NCI-H2227 (cell line): ENCODE measurements at regions not wholly inside any gene's neighbourhood (a gene's known extent, or its start where the extent isn't known, plus 50 kb on each side); places are given as distances from the start of the nearest gene placed in this dataset.

Experiments used
- DNase-seq: peaks from one replicate; lab custom pipeline; 2025; ENCODE audit not compliant: unreplicated experiment; lab: John Stamatoyannopoulos, UW

- DNase-seq: peak; percentile 65
Measured at GRCh38 chr10:113252650-113253618, 299.9 kb upstream of the HABP2 start.

DNA sequence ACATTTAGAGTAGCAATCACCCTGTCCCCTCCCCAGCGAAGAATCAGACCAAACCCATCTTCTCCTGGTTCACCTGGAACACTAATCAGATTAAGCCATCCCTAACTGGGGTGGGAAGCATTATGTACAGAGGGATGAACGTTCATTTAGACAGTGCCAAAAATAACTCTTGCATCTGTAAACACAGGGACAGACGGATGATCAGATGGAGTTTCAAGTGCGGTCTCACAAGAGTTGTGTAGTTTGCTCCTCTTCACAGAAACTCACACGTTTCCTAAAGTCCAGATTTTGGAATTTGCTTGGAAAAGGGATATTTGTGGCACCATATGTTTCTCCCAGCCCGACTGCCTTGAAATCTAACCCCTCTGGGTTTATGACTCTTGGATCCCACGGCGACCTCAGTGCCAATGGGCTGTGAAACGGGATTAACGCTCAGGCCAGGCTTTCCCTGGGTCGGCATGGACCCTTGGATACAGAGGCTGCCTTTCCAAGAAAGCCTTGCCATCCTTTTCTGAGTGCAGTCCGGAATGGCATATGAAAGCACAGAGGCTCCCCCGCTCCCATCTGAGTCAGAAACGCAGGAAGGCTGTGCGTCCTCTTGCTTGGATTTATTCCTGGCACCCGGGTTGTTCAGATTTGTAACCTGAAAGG lies 293.2 kb upstream of the HABP2 start:
- DNase-seq: no peak

DNA sequence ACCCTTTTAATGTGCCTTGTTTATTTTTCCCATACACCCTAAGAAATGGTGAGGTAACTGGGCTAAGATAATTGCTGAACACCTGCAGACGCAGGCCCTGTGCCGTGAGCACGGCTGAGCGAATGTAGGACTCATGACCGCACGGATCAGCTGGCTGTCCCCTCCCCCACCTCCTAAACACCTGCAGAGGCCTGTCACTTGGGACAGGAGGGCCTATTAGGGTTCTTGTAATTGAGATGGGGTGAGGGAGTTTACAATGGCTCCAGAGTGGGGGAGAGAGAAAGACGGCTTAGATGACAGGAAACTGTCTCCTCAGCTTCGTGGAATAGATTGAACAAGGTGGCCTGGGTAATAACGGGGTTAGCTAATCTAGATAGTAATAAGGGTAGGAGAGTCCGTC lies 291.7 kb upstream of the HABP2 start:
- no peak for DNase-seq

GRCh38 chr10:113261611-113262091 lies 291.2 kb upstream of the HABP2 start:
- DNase-seq: no peak

DNA sequence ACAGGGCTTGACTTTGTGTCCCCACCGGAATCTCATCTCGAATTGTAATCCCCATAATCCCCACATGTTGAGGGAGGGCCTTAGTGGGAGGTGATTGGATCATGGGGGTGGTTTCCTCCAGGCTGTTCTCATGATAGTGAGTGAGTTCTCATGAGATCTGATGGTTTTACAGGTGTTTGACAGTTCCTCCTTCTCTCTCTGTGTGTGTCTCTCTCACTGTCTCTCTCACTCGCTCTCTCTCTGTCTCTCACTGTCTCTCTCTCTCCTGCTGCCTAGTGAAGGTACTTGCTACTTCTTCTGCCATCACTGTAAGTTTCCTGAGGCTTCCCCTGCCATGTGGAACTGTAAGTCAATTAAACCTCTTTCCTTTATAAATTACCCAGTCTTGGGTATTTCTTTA lies 289.8 kb upstream of the HABP2 start:
- DNase-seq: no peak

DNA sequence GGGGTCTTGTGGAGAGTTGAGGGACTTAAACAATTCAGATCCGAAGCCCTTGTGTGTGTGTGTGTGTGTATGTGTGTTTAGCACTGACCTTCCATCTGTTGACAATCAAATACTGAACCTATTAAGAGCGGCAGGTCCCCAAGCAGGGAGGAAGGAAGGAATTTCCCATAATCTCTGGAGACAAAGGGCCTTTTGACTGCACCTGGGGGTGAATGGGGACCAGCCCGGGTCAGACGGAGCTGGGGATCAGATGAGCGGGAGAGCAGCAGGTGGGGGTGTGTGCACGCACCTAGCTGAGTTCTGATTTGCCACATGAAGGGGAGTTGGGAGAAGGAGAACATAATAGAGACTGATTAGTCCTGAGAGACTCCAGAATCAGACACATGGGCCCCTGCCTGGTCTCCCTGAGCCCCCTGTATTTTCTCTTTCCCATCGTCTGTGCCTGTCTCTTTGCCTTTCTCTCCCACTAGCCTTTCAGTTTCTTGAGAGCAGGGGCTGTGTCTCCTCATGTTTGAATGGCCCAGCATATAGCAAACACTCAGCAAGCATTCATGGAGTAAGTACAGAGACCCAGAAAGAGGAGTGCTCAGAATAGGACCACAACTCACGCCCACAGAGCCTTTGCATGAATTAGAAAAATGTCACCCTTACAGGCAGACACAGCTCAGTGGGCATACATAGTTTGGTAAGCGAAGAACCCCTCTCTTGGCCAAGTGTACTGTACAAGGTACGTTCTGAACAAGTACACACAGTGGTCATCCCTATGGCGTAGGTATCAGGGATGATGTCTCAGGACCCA lies 288.3 kb upstream of the HABP2 start:
- DNase-seq: no peak

DNA sequence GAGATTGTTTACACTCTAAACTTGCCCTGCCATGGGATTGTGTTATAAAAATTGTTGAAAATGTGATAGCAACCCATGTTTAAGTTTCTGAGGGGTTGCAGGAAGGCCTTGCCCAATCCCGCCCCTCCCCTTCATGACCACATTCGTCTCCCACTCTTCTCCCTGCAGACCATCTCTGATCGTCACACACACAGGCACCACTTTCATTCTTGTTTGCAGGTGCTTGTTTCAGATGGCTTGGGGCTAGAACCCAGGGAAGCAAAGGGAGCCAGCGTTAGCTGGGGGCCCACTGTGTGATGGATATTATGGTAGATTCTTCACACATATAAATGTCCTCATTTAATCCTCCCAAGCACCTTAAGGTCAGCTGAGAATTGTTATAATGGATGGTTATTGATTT lies 286.7 kb upstream of the HABP2 start:
- no peak for DNase-seq

GRCh38 chr10:113267619-113268562 lies 285.0 kb upstream of the HABP2 start:
- DNase-seq: no peak

DNA sequence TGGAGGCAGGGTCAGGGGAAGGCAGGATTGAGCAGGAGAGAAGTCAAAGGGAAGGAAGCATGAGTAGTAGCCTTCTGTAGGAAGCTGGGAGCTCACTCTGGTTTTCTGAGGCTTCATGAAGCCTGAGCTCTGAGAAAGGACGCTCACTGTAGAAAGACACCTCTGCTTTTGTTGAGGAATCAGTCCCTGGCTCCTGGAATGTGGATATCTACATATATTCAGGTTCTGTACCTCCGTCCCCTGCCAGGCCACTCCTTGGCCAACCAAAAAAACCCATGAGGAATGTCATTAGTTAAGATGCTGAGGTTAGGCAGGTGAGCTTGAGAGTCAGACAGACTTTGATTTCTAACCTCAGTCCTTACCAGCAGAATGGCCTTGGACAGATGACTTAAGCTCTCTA lies 283.5 kb upstream of the HABP2 start:
- DNase-seq: no peak

DNA sequence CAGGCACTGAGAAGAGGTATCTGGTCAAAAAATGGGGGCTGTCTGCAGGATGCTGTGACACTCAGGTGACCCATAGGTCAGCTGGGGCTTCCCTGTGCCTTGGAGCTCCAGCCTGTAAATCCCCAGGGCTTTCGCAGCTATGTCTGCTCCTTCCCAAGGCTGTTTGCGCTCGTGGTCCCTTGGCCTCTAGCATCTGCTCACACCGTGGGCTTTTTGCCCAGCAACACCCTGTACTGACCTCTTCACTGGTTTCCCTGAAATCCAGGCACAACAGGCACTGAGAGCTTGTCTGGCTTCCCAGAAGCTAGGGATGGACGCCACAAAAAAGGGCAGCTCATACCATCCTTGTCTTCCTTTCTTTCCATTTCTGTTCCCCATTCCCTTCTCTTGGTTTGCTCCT lies 280.3 kb upstream of the HABP2 start:
- no peak for DNase-seq

DNA sequence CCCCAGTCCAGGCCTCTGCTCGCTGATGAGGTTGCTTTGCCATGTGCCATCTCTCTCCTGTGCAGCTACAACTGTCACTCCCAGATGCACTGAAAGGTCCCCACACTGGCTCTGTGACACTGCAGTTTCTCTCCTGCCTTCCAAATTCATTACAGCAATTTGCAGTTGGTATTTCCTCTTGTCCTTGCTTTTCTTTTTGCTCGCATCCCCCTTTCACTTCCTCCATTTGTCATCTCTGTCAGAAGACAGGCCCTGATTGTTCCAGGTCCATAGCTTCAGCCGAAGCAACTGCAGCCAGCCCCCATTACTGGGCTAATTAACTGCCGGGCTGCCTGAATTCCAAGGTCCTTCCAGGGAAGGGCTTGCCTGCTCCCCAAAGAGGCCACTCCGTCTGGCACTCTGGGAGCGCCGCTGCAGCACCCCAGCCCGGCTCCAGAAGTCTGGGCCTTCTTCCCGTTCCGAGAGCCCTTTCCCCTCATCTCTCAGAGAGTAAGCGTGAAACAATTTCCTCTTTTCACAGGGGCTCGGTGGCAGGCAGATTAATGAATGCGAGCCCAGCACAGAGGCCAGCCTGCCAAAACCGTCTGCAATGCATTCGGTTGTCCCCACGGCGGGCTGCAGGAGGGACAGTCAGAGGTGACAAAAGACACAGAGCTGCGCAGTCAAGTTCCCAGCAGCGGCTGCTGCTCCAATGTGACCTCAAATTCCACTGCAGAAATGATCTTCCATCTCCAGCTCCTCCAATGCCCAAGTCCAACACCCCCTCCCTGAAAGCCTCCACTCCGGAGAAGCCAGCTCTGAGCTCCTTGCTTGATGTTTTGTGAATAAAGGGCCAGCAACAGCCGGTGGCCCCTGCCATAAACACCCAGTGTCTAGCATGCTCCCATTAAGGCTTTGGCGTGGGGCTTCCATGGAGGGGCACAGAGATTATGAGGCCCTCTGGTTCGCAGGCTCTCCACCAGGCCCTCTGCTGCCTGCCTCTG lies 279.4 kb upstream of the HABP2 start:
- no peak for DNase-seq

DNA sequence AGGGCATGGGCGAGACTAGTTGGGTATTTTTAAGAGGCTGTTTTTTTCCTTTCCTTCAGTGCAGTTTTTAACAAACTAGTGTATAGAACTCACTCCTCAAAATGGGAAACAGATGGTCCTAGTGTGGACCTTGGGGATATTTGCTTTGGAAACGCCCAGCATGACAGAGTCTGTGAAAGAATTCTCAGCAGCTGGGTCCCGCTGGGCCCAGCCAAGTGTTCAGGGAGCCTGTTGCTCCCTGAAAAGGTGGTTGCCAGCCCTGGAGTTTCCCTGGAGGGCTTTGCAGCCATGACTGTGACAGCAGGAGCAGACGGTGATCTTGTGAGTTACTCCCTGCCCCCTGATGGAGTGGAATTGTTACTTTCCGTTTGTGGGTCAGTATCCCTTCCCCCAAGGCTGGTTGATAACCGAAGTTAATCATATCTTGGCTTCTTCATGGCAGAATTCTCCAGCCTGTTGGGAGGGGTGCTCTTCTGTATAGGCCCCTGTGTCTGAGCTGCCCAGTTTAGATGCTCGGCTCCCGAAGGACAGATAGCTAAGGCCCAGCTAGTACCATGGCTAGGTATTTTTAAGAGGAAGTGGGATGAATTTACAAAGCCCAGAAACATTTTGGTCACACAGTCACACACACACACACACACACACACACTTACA lies 278.6 kb upstream of the HABP2 start:
- DNase-seq: no peak

DNA sequence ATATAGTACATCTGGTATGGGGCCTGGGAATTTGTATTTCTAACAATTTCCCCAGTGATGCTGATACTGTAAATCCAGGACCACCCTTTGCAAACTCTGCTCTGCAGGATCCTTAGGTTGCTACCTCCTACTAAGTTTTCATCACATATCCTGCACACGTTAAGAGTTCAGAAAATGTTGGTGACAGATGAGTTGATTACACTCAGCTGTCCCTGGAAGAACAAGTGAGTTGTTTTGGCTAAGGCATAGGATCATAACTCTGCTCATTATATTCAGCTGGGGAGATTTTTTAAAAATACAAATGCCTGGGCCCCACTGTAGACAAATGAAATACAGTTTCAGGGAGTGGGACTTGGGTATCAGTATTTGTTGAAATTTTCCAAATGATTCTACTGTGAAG lies 274.6 kb upstream of the HABP2 start:
- DNase-seq: no peak

GRCh38 chr10:113278664-113279063 lies 274.2 kb upstream of the HABP2 start:
- no peak for DNase-seq

DNA sequence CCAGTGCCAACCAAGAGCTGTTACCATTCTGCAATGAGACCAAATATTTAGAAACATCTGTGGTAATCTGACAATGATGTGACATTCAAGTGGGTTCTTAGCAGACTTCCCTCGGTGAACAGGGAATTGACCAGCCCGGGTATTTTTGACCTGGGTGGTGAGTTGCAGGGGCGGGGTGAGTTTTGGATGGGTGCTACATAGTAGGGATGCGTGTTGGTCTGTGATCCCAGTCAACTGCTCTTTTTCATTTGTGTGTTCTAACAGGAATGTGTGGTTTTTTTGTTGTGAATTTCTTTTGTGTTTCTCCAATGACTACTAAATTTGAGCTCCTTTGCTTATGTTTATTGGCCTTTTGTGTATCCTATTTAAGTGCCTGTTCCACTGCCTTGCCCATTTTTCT lies 273.6 kb upstream of the HABP2 start:
- no peak for DNase-seq

DNA sequence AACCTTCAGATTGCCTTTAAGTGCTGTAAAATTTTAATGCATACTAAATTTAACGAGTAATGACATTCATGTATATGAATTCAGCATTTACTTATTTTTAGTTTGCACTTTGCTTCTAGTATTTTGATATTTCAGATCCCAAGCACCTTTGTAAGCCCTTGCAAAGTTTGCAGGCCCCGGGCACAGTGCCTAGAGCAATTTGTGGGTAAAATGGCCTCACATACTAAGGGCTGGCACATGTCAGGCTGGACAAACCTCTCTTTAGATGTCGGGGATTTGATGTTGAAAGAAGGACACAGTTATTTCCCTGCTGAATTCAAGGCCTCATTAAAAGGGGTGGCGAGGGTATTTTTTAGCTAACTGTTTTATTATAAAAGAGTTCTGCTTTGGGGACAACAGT lies 270.3 kb upstream of the HABP2 start:
- no peak for DNase-seq

DNA sequence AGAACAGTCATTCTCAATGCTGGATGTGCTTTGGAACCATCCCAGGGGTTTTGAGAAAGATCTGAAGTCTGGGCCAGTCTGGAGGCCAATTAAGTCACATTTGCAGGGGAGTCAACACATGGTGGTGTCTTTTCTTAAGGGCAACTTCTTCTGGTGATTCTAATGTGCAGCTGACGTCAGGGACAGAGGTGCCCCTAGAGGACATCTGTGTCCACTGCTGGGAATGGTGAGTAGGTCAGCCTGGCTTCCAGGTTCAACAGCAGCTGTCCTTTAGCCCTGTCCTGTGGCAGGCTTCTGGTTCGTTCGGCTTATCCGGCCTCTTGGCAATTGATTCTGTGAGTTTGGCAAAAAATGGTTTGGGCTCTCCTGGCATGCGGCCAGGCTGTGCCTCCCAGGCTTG lies 269.7 kb upstream of the HABP2 start:
- DNase-seq: no peak

- no peak for DNase-seq
Measured at GRCh38 chr10:113284635-113285034, 268.2 kb upstream of the HABP2 start.

DNA sequence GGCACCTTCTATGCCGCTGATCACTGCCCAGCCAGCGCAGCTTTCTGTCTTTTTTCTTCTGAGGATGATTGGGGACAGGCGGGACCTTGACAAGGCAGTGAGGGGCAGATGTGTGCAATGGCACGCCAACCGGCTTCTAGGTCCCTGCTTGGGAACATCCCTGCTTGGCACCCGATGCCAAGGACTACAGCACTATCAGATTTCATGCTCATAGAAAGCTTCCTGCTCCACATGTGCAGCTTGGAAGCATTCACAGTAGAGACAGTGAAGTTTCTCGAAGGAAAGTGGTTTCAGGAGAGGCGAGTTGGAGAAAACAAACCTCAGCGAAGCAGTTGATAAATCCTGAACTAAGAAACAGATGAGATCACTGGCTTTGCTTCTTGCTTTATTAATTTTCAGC lies 267.5 kb upstream of the HABP2 start:
- no peak for DNase-seq
